Endothelial cell (in vitro differentiated cells): ENCODE measurements at regions not wholly inside any gene's neighbourhood (a gene's known extent, or its start where the extent isn't known, plus 50 kb on each side); places are given as distances from the start of the nearest gene placed in this dataset.

Experiments used
- DNase-seq: peaks from one replicate; pipeline ENCODE4 v3.0.0; 2021; ENCODE audit warnings: low spot score
- H3K27ac Mint-ChIP-seq: one replicate; pipeline ENCODE4 v1.8.0; 2021; ENCODE audit warnings: mixed read lengths, inconsistent platforms; ENCODE audit not compliant: unreplicated experiment
- H3K27me3 Mint-ChIP-seq: one replicate; pipeline ENCODE4 v1.8.0; 2021; ENCODE audit warnings: mild to moderate bottlenecking, moderate library complexity, mixed read lengths, inconsistent platforms; ENCODE audit not compliant: unreplicated experiment
- H3K36me3 Mint-ChIP-seq: one replicate; pipeline ENCODE4 v1.8.0; 2021; ENCODE audit warnings: mild to moderate bottlenecking, low read depth, mixed read lengths, inconsistent platforms; ENCODE audit not compliant: unreplicated experiment
- H3K4me1 Mint-ChIP-seq: one replicate; pipeline ENCODE4 v1.8.0; 2021; ENCODE audit warnings: mild to moderate bottlenecking, mixed read lengths, inconsistent platforms; ENCODE audit not compliant: unreplicated experiment
- H3K4me3 Mint-ChIP-seq: one replicate; pipeline ENCODE4 v1.8.0; 2021; ENCODE audit warnings: mild to moderate bottlenecking, mixed read lengths, inconsistent platforms; ENCODE audit not compliant: unreplicated experiment
- H3K9me3 Mint-ChIP-seq: one replicate; pipeline ENCODE4 v1.8.0; 2021; ENCODE audit warnings: mixed read lengths, inconsistent platforms; ENCODE audit not compliant: unreplicated experiment
- CTCF ChIP-seq: fragments of 200-600 bp; sonication (generic); IDR thresholded peaks from one replicate; pipeline ENCODE4 v1.5.0; 2021; ENCODE audit warnings: antibody characterized with exemption; ENCODE audit not compliant: unreplicated experiment

GRCh38 chr4:17082186-17082585 lies 183.7 kb upstream of the LDB2 start:
- Mint-ChIP-seq H3K36me3 (no peaks in the 10 kb centered on the region), H3K9me3 (no peaks in the 10 kb centered on the region), H3K27me3 (no peaks in the 10 kb centered on the region), H3K4me3 (no peak overlapping the region), H3K27ac (no peak overlapping the region), H3K4me1 (no peaks in the 10 kb centered on the region)
- no peak for DNase-seq
- no peak for TF ChIP-seq CTCF

DNA sequence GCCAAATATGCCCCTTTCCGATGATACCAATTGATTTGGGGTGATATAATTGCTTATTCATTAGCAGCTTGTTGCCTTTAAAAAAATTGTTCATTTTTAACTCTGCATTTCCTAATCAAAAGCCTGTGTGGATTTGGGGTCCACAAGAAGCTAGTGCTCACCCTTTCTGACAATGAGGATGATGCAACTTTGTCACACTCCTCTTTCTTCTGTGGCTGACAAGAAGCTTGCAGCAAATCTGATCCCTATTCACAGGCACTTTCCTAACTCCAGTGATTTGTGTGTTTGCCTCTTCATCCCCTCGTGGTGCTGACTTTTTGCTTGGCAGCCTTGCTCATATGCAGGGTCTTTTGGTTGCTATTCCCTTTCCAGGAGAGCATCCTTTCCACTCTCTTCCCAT lies 182.7 kb upstream of the LDB2 start:
- no peak overlapping the region for H3K27ac Mint-ChIP-seq

GRCh38 chr4:17077105-17077504 lies 178.7 kb upstream of the LDB2 start:
- Mint-ChIP-seq H3K4me1 (peaks cover 14% of the 10 kb centered on the region), H3K27me3 (no peaks in the 10 kb centered on the region), H3K9me3 (no peaks in the 10 kb centered on the region), H3K27ac (no peak overlapping the region), H3K4me3 (no peak overlapping the region), H3K36me3 (no peaks in the 10 kb centered on the region)
- no peak for TF ChIP-seq CTCF
- DNase-seq, result no peak

More for the DNA sequence above, 182.7 kb upstream of the LDB2 start:
- H3K9me3 Mint-ChIP-seq, result no peaks in the 10 kb centered on the region
- no peak for DNase-seq
- TF ChIP-seq CTCF, result no peak
- H3K4me1 Mint-ChIP-seq, result no peaks in the 10 kb centered on the region
- no peaks in the 10 kb centered on the region for H3K27me3 Mint-ChIP-seq
- H3K36me3 Mint-ChIP-seq, result no peaks in the 10 kb centered on the region
- no peak overlapping the region for H3K4me3 Mint-ChIP-seq

GRCh38 chr4:17072483-17072882 lies 174.0 kb upstream of the LDB2 start:
- Mint-ChIP-seq H3K27me3 (no peaks in the 10 kb centered on the region), H3K9me3 (no peaks in the 10 kb centered on the region), H3K36me3 (no peaks in the 10 kb centered on the region), H3K4me1 (peaks cover 16% of the 10 kb centered on the region), H3K4me3 (no peak overlapping the region), H3K27ac (peak overlapping the region; percentile 70)
- TF ChIP-seq CTCF, result no peak
- no peak for DNase-seq

DNA sequence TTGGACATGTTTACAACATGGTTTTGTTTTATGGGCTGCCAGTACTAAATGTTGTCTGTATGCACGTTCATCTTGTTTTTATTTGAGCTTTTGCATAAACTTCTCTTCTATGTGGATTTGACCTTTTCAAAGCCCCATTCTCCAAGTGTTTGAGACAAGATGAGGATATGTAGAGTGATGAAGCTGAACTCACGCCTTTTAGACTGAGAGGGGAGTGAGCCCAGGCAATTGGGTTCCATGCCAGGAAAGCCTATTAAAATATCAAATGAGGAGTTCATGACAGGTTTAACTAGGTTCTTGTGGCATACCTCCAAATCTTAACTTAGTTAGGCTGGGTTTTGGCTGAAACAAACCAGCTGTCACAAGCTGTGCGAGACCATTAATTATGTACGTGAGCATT lies 170.4 kb upstream of the LDB2 start:
- Mint-ChIP-seq H3K4me1 (peaks cover 15% of the 10 kb centered on the region), H3K27me3 (no peaks in the 10 kb centered on the region), H3K27ac (no peak overlapping the region), H3K36me3 (no peaks in the 10 kb centered on the region), H3K9me3 (no peaks in the 10 kb centered on the region), H3K4me3 (no peak overlapping the region)
- no peak for TF ChIP-seq CTCF
- no peak for DNase-seq
